ENCODE measurements at regions not wholly inside any gene's neighbourhood (a gene's known extent, or its start where the extent isn't known, plus 50 kb on each side); places are given as distances from the start of the nearest gene placed in this dataset.
"Not testable (repeated sequence)": the region's sequence is repeated elsewhere in the genome, so short reads cannot be mapped to it uniquely, and the experiment has no call there.

GRCh38 chr5:92023555-92023954 lies 640.4 kb upstream of the ARRDC3 start:
- DNase-seq: no peak

- DNase-seq: no peak
Observed at GRCh38 chr5:92023141-92023471, 640.0 kb upstream of the ARRDC3 start.

GRCh38 chr5:92022415-92023140 lies 639.5 kb upstream of the ARRDC3 start:
- DNase-seq: no peak

- DNase-seq: no peak
Observed at GRCh38 chr5:92019376-92019990, 636.4 kb upstream of the ARRDC3 start.

- DNase-seq: peak; percentile 17
Observed at GRCh38 chr5:92017776-92018175, 634.7 kb upstream of the ARRDC3 start.

GRCh38 chr5:92011845-92012244 lies 628.7 kb upstream of the ARRDC3 start:
- DNase-seq: not testable (repeated sequence)

- DNase-seq: no peak
Observed at GRCh38 chr5:92003806-92004205, 620.7 kb upstream of the ARRDC3 start.

- DNase-seq: no peak
Observed at GRCh38 chr5:92002721-92003274, 619.7 kb upstream of the ARRDC3 start.

- no peak for DNase-seq
Observed at GRCh38 chr5:91998774-91999173, 615.7 kb upstream of the ARRDC3 start.

GRCh38 chr5:91983869-91984268 lies 600.8 kb upstream of the ARRDC3 start:
- DNase-seq: no peak

GRCh38 chr5:91978221-91978882 lies 595.2 kb upstream of the ARRDC3 start:
- DNase-seq: no peak

GRCh38 chr5:91977579-91977978 lies 594.5 kb upstream of the ARRDC3 start:
- DNase-seq: no peak

GRCh38 chr5:91976451-91976850 lies 593.3 kb upstream of the ARRDC3 start:
- no peak for DNase-seq

GRCh38 chr5:91963166-91963565 lies 580.0 kb upstream of the ARRDC3 start:
- DNase-seq: no peak

GRCh38 chr5:91957666-91958065 lies 574.5 kb upstream of the ARRDC3 start:
- DNase-seq: no peak

- DNase-seq: no peak
Observed at GRCh38 chr5:91956738-91957137, 573.6 kb upstream of the ARRDC3 start.

GRCh38 chr5:91955610-91956009 lies 572.5 kb upstream of the ARRDC3 start:
- no peak for DNase-seq

- no peak for DNase-seq
Observed at GRCh38 chr5:91954136-91954535, 571.0 kb upstream of the ARRDC3 start.

- DNase-seq: no peak
Observed at GRCh38 chr5:91950328-91950727, 567.2 kb upstream of the ARRDC3 start.

- DNase-seq: no peak
Observed at GRCh38 chr5:91946870-91947269, 563.8 kb upstream of the ARRDC3 start.

- DNase-seq: peak; percentile 23
Observed at GRCh38 chr5:91941588-91941987, 558.5 kb upstream of the ARRDC3 start.

- DNase-seq: no peak
Observed at GRCh38 chr5:91938441-91938840, 555.3 kb upstream of the ARRDC3 start.

- no peak for DNase-seq
Observed at GRCh38 chr5:91937121-91937520, 554.0 kb upstream of the ARRDC3 start.

Measured in renal pelvis (tissue), 1 donor.